ENCODE measurements at regions not wholly inside any gene's neighbourhood (a gene's known extent, or its start where the extent isn't known, plus 50 kb on each side); places are given as distances from the start of the nearest gene placed in this dataset.
"Not testable (repeated sequence)": the region's sequence is repeated elsewhere in the genome, so short reads cannot be mapped to it uniquely, and the experiment has no call there.

GRCh38 chr7:10463701-10464100, 510.0 kb upstream of the PHF14 start:
- no peaks in the 10 kb centered on the region for H3K36me3 ChIP-seq (ENCODE audit: control insufficient read depth in 2 of 2, insufficient read depth in 1 of 2, low read length in 2 of 2)
- ChIA-PET CTCF (no interaction called here), POLR2A (no interaction called here)
- H3K4me3 ChIP-seq (ENCODE audit: low read depth, low read length) = no peak overlapping the region
- H3K27ac ChIP-seq (ENCODE audit: extremely low read depth, low read depth, low read length) = no peak overlapping the region
- TF ChIP-seq SCRT2 (tag by site-specific recombination; IDR thresholded peaks at IDR 0.05) (no peak), ZNF280D (tag by site-specific recombination; IDR thresholded peaks at IDR 0.05) (no peak), TSHZ1 (tag by site-specific recombination; IDR thresholded peaks at IDR 0.05; ENCODE audit: borderline replicate concordance) (no peak), ZNF19 (tag by site-specific recombination; IDR thresholded peaks at IDR 0.05; ENCODE audit: low read depth) (no peak), ZNF274 (IDR thresholded peaks at IDR 0.05; ENCODE audit: low read length) (no peak), ZNF274 (tag by site-specific recombination; IDR thresholded peaks at IDR 0.05; ENCODE audit: borderline replicate concordance) (no peak)
- H3K9me3 ChIP-seq (ENCODE audit: control insufficient read depth, insufficient read depth, low read depth, low read length) = no peaks in the 10 kb centered on the region
- H3K4me1 ChIP-seq (ENCODE audit: control insufficient read depth, insufficient read depth, low read length) = no peaks in the 10 kb centered on the region

DNA sequence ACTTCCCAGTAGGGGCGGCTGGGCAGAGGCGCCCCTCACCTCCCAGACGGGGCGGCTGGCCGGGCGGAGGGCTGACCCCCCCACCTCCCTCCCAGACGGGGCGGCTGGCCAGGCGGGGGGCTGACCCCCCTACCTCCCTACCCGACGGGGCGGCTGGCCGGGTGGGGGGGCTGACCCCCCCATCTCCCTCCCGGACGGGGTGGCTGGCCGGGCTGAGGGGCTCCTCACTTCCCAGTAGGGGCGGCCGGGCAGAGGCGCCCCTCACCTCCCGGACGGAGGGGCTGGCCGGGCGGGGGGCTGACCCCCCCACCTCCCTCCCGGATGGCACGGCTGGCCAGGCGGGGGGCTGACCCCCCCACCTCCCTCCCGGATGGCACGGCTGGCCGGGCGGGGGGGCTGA, 508.1 kb upstream of the PHF14 start:
- H3K4me1 ChIP-seq (ENCODE audit: control insufficient read depth, insufficient read depth, low read length); H3K27ac ChIP-seq (ENCODE audit: extremely low read depth, low read depth, low read length); H3K4me3 ChIP-seq (ENCODE audit: low read depth, low read length); POLR2A ChIA-PET; H3K9me3 ChIP-seq (ENCODE audit: control insufficient read depth, insufficient read depth, low read depth, low read length); CTCF ChIA-PET; H3K36me3 ChIP-seq (ENCODE audit: control insufficient read depth in 2 of 2, insufficient read depth in 1 of 2, low read length in 2 of 2): not testable (repeated sequence)

- TF ChIP-seq ZNF10 (tag by site-specific recombination; IDR thresholded peaks at IDR 0.05) = no peak
- Histone ChIP-seq H3K4me3 (ENCODE audit: low read depth, low read length) (no peak overlapping the region), H3K27ac (ENCODE audit: extremely low read depth, low read depth, low read length) (no peak overlapping the region), H3K36me3 (ENCODE audit: control insufficient read depth in 2 of 2, insufficient read depth in 1 of 2, low read length in 2 of 2) (no peaks in the 10 kb centered on the region), H3K9me3 (ENCODE audit: control insufficient read depth, insufficient read depth, low read depth, low read length) (no peaks in the 10 kb centered on the region), H3K4me1 (ENCODE audit: control insufficient read depth, insufficient read depth, low read length) (no peaks in the 10 kb centered on the region)
- POLR2A ChIA-PET = no interaction called here
- CTCF ChIA-PET = no interaction called here
Observed at GRCh38 chr7:10468908-10469307, 504.8 kb upstream of the PHF14 start.

DNA sequence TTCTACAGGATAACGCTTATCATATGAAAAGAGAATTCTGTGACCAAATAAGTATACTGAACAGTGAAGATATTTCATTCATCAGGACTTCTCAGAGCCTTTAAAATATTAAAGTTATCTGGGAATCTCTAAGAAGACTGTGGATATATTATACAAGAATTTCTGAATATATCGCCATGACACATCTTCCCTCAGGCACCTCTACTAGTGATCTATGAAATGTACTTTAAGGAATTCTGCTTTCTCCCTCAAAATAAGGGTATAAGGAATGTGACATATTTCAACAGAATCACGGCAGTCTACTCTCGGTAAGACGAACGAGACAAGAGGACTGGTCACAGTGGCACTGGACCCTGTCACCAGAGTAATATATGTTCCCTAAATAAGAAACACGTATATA, 504.2 kb upstream of the PHF14 start:
- CTCF ChIA-PET = no interaction called here
- POLR2A ChIA-PET = no interaction called here
- TF ChIP-seq ZNF202 (tag by site-specific recombination; IDR thresholded peaks at IDR 0.05; ENCODE audit: borderline replicate concordance) (no peak), ZNF184 (tag by site-specific recombination; IDR thresholded peaks at IDR 0.05) (no peak), ZNF529 (tag by site-specific recombination; IDR thresholded peaks at IDR 0.05; ENCODE audit: insufficient replicate concordance) (no peak), KLF10 (tag by site-specific recombination; IDR thresholded peaks at IDR 0.05) (no peak), ZNF302 (tag by site-specific recombination; IDR thresholded peaks at IDR 0.05; ENCODE audit: low read depth) (no peak), ZBTB6 (tag by site-specific recombination; IDR thresholded peaks at IDR 0.05) (no peak), ZNF561 (tag by site-specific recombination; IDR thresholded peaks at IDR 0.05; ENCODE audit: borderline replicate concordance) (no peak)
- TF ChIP-seq, protein P1, sequence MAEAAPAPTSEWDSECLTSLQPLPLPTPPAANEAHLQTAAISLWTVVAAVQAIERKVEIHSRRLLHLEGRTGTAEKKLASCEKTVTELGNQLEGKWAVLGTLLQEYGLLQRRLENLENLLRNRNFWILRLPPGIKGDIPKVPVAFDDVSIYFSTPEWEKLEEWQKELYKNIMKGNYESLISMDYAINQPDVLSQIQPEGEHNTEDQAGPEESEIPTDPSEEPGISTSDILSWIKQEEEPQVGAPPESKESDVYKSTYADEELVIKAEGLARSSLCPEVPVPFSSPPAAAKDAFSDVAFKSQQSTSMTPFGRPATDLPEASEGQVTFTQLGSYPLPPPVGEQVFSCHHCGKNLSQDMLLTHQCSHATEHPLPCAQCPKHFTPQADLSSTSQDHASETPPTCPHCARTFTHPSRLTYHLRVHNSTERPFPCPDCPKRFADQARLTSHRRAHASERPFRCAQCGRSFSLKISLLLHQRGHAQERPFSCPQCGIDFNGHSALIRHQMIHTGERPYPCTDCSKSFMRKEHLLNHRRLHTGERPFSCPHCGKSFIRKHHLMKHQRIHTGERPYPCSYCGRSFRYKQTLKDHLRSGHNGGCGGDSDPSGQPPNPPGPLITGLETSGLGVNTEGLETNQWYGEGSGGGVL (tag by site-specific recombination; IDR thresholded peaks at IDR 0.05) = no peak
- TF ChIP-seq, protein P2, sequence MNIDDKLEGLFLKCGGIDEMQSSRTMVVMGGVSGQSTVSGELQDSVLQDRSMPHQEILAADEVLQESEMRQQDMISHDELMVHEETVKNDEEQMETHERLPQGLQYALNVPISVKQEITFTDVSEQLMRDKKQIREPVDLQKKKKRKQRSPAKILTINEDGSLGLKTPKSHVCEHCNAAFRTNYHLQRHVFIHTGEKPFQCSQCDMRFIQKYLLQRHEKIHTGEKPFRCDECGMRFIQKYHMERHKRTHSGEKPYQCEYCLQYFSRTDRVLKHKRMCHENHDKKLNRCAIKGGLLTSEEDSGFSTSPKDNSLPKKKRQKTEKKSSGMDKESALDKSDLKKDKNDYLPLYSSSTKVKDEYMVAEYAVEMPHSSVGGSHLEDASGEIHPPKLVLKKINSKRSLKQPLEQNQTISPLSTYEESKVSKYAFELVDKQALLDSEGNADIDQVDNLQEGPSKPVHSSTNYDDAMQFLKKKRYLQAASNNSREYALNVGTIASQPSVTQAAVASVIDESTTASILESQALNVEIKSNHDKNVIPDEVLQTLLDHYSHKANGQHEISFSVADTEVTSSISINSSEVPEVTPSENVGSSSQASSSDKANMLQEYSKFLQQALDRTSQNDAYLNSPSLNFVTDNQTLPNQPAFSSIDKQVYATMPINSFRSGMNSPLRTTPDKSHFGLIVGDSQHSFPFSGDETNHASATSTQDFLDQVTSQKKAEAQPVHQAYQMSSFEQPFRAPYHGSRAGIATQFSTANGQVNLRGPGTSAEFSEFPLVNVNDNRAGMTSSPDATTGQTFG (tag by site-specific recombination; IDR thresholded peaks at IDR 0.05; ENCODE audit: borderline replicate concordance) = no peak

More for the DNA sequence above, 504.2 kb upstream of the PHF14 start:
- H3K27ac ChIP-seq (ENCODE audit: extremely low read depth, low read depth, low read length) = no peak overlapping the region
- H3K4me3 ChIP-seq (ENCODE audit: low read depth, low read length) = no peak overlapping the region
- no peaks in the 10 kb centered on the region for H3K4me1 ChIP-seq (ENCODE audit: control insufficient read depth, insufficient read depth, low read length)
- no peaks in the 10 kb centered on the region for H3K36me3 ChIP-seq (ENCODE audit: control insufficient read depth in 2 of 2, insufficient read depth in 1 of 2, low read length in 2 of 2)
- no peaks in the 10 kb centered on the region for H3K9me3 ChIP-seq (ENCODE audit: control insufficient read depth, insufficient read depth, low read depth, low read length)

Measured in HEK293 (cell line).